HFFc6 (cell line): ENCODE measurements at regions not wholly inside any gene's neighbourhood (a gene's known extent, or its start where the extent isn't known, plus 50 kb on each side); places are given as distances from the start of the nearest gene placed in this dataset.

Source experiments
- DNase-seq: peaks from one replicate; pipeline ENCODE4 v3.0.0-alpha.2; 2018
- H3K27ac Mint-ChIP-seq: 2 replicates; pipeline ENCODE4 v1.8.0; 2020; ENCODE audit warnings: mild to moderate bottlenecking, mixed read lengths
- H3K27me3 Mint-ChIP-seq: 2 replicates; pipeline ENCODE4 v1.8.0; 2021; ENCODE audit warnings: mild to moderate bottlenecking, moderate library complexity, mixed read lengths; ENCODE audit not compliant: insufficient read depth
- H3K36me3 Mint-ChIP-seq: 2 replicates; pipeline ENCODE4 v1.8.0; 2021; ENCODE audit warnings: low read depth, mixed read lengths
- H3K4me1 Mint-ChIP-seq: 2 replicates; pipeline ENCODE4 v1.8.0; 2020; ENCODE audit warnings: low read depth, mixed read lengths
- H3K4me3 Mint-ChIP-seq: 2 replicates; pipeline ENCODE4 v1.8.0; 2020; ENCODE audit warnings: mild to moderate bottlenecking, moderate library complexity, mixed read lengths
- H3K9me3 Mint-ChIP-seq: 2 replicates; pipeline ENCODE4 v1.8.0; 2020; ENCODE audit warnings: mild to moderate bottlenecking, mixed read lengths
- CTCF ChIP-seq: fragments of 200-600 bp; sonication (generic); IDR thresholded peaks from 2 replicates; pipeline ENCODE4 v1.5.0; 2021; ENCODE audit warnings: antibody characterized with exemption, mild to moderate bottlenecking

GRCh38 chr11:116062129-116062489, 557.9 kb upstream of the CADM1 start:
- TF ChIP-seq CTCF, result no peak
- no peak for DNase-seq
- Mint-ChIP-seq H3K4me3 (no peak overlapping the region), H3K9me3 (peaks cover 59% of the 10 kb centered on the region), H3K36me3 (no peaks in the 10 kb centered on the region), H3K4me1 (no peaks in the 10 kb centered on the region), H3K27me3 (0 out of 2 replicates have a peak, but pooled peaks cover 2% of the 10 kb centered on the region), H3K27ac (no peak overlapping the region)

GRCh38 chr11:116061322-116061721, 557.1 kb upstream of the CADM1 start:
- DNase-seq, result no peak
- H3K27me3 Mint-ChIP-seq, result 0 out of 2 replicates have a peak, but pooled peaks cover 2% of the 10 kb centered on the region
- H3K36me3 Mint-ChIP-seq, result no peaks in the 10 kb centered on the region
- H3K4me1 Mint-ChIP-seq, result no peaks in the 10 kb centered on the region
- H3K27ac Mint-ChIP-seq, result no peak overlapping the region
- H3K4me3 Mint-ChIP-seq, result no peak overlapping the region
- H3K9me3 Mint-ChIP-seq, result peaks cover 53% of the 10 kb centered on the region
- no peak for TF ChIP-seq CTCF

GRCh38 chr11:116059919-116060318, 555.7 kb upstream of the CADM1 start:
- H3K27me3 Mint-ChIP-seq, result 0 out of 2 replicates have a peak, but pooled peaks cover 2% of the 10 kb centered on the region
- no peaks in the 10 kb centered on the region for H3K36me3 Mint-ChIP-seq
- H3K4me1 Mint-ChIP-seq, result no peaks in the 10 kb centered on the region
- H3K4me3 Mint-ChIP-seq, result no peak overlapping the region
- H3K27ac Mint-ChIP-seq, result no peak overlapping the region
- peaks cover 50% of the 10 kb centered on the region for H3K9me3 Mint-ChIP-seq
- TF ChIP-seq CTCF, result no peak
- no peak for DNase-seq

- Mint-ChIP-seq H3K27me3 (no peaks in the 10 kb centered on the region), H3K4me1 (no peaks in the 10 kb centered on the region), H3K36me3 (no peaks in the 10 kb centered on the region; the same call in 1 of the 2 replicates), H3K9me3 (peaks cover 50% of the 10 kb centered on the region), H3K27ac (no peak overlapping the region), H3K4me3 (no peak overlapping the region)
- no peak for DNase-seq
- TF ChIP-seq CTCF, result no peak
These were observed 552.8 kb upstream of the CADM1 start for GRCh38 chr11:116057000-116057399.

- Mint-ChIP-seq H3K9me3 (peaks cover 58% of the 10 kb centered on the region), H3K27me3 (no peaks in the 10 kb centered on the region), H3K4me3 (no peak overlapping the region), H3K4me1 (no peaks in the 10 kb centered on the region), H3K27ac (no peak overlapping the region), H3K36me3 (no peaks in the 10 kb centered on the region; the same call in 1 of the 2 replicates)
- DNase-seq, result no peak
- TF ChIP-seq CTCF, result no peak
These were observed 550.8 kb upstream of the CADM1 start for GRCh38 chr11:116055064-116055463.

GRCh38 chr11:116053548-116053919, 549.3 kb upstream of the CADM1 start:
- no peak for TF ChIP-seq CTCF
- Mint-ChIP-seq H3K4me3 (no peak overlapping the region), H3K9me3 (peaks cover 67% of the 10 kb centered on the region), H3K27ac (no peak overlapping the region), H3K27me3 (no peaks in the 10 kb centered on the region), H3K4me1 (no peaks in the 10 kb centered on the region), H3K36me3 (no peaks in the 10 kb centered on the region; the same call in 1 of the 2 replicates)
- no peak for DNase-seq
